K562 (cell line): ENCODE measurements at regions not wholly inside any gene's neighbourhood (a gene's known extent, or its start where the extent isn't known, plus 50 kb on each side); places are given as distances from the start of the nearest gene placed in this dataset.

Experiments used
- ATAC-seq: fragments of 200-7000 bp; cut with Tn5 transposase; 3 replicates; pipeline ENCODE4 v1.9.1; 2020; ENCODE audit warnings: moderate library complexity
- BruUV-seq: library from RNA; stranded (reverse); fragments of 400-500 nt; replicated peaks from 2 replicates; lab custom pipeline; 2021; lab: Mats Ljungman, UMichigan
- CTCF ChIA-PET: fragments of 300-600 bp; formaldehyde crosslinking; extraction: SDS; loops from one replicate; lab custom pipeline; 2021; ENCODE audit warnings: low intra/inter-chr PET ratio; lab: Yijun Ruan, JAX
- POLR2A ChIA-PET: fragments of 300-600, 350-650 bp; sonication (Branson Sonifier 250); formaldehyde crosslinking; extraction: SDS; loops from one replicate; lab custom pipeline; 2021; ENCODE audit warnings: antibody characterized with exemption, inconsistent platforms; lab: Yijun Ruan, JAX
- DNase-seq, 4 experiments: peaks; one replicate each; pipeline versions ENCODE4 v3.0.0 to v3.0.0-alpha.2; 2011 to 2018; ENCODE audit warnings: low spot score in 3 of 4, mixed read lengths in 3 of 4; ENCODE audit errors: extremely low read depth in 1 of 4
- FAIRE-seq: peaks from 2 replicates; lab custom pipeline; 2011; peaks lifted over from hg19 to GRCh38; lab: Jason Lieb, UNC
- H2AFZ ChIP-seq: 2 replicates; pipeline ENCODE4 v1.6.0; 2011; ENCODE audit warnings: low read depth, low read length, control low read depth, inconsistent platforms
- H3K27ac ChIP-seq: fragments of 200-600 bp; 3 replicates; pipeline ENCODE4 v1.8.0; 2011; ENCODE audit warnings: low read depth, mild to moderate bottlenecking, control low read depth, inconsistent platforms, low read length, moderate library complexity, mixed read lengths; ENCODE audit errors: extremely low read depth
- H3K27me3 ChIP-seq, 2 experiments: fragments of 300-600 bp in 1 of 2; 2 replicates in 1 of 2; 3 replicates in 1 of 2; pipeline versions ENCODE4 v1.6.0 to v1.8.0; 2011; ENCODE audit warnings: inconsistent platforms in 2 of 2, low read length in 2 of 2, mild to moderate bottlenecking in 1 of 2, mixed read lengths in 1 of 2, moderate library complexity in 1 of 2; ENCODE audit not compliant: control insufficient read depth in 2 of 2, insufficient read depth in 2 of 2
- H3K36me3 ChIP-seq: fragments of 300-600 bp; 3 replicates; pipeline ENCODE4 v1.8.0; 2011; ENCODE audit warnings: mild to moderate bottlenecking, low read length, inconsistent platforms; ENCODE audit not compliant: control insufficient read depth, insufficient read depth
- H3K4me1 ChIP-seq, 2 experiments: fragments of 200-600 bp in 1 of 2; replicated peaks in 1 of 2; 2 replicates in 1 of 2; 3 replicates in 1 of 2; pipeline versions ENCODE4 v1.5.1 to v1.8.0; 2011; ENCODE audit warnings: inconsistent platforms in 2 of 2, low read length in 2 of 2, mild to moderate bottlenecking in 1 of 2, mixed read lengths in 1 of 2, moderate library complexity in 1 of 2; ENCODE audit not compliant: control insufficient read depth in 2 of 2, insufficient read depth in 2 of 2
- H3K4me2 ChIP-seq: 2 replicates; pipeline ENCODE4 v1.6.1; 2011; ENCODE audit warnings: low read length, control low read depth, inconsistent platforms, mixed read lengths; ENCODE audit not compliant: insufficient read depth
- H3K4me3 ChIP-seq: fragments of 200-600 bp; sonication (generic), shearing (Covaris generic); 2 replicates; pipeline ENCODE4 v1.5.1; 2016; ENCODE audit warnings: control low read depth, inconsistent platforms
- H3K79me2 ChIP-seq: fragments of 200-600 bp; 3 replicates; pipeline ENCODE4 v1.8.0; 2011; ENCODE audit warnings: low read length, inconsistent platforms; ENCODE audit not compliant: control insufficient read depth, insufficient read depth
- H3K9ac ChIP-seq, 2 experiments: 2 replicates each; pipeline versions ENCODE4 v1.6.0 to v1.6.1; 2011; ENCODE audit warnings: low read depth in 2 of 2, low read length in 2 of 2, control low read depth in 1 of 2, inconsistent platforms in 1 of 2, mild to moderate bottlenecking in 1 of 2, mixed read lengths in 1 of 2; ENCODE audit not compliant: insufficient read depth in 1 of 2
- H3K9me1 ChIP-seq: one replicate; pipeline ENCODE4 v1.6.0; 2011; ENCODE audit warnings: inconsistent platforms, mild to moderate bottlenecking, low read length, moderate library complexity; ENCODE audit not compliant: control insufficient read depth, insufficient read depth
- H3K9me3 ChIP-seq: replicated peaks from 2 replicates; pipeline ENCODE4 v1.5.1; 2011; ENCODE audit warnings: low read depth, low read length, inconsistent platforms; ENCODE audit not compliant: control insufficient read depth, insufficient read depth
- H4K20me1 ChIP-seq: replicated peaks from 2 replicates; pipeline ENCODE4 v1.6.1; 2011; ENCODE audit warnings: low read length, inconsistent platforms, mixed read lengths; ENCODE audit not compliant: control insufficient read depth, insufficient read depth
- C11orf30 ChIP-seq: fragments of 450-650 bp; IDR thresholded peaks from 2 replicates; pipeline ENCODE4 v1.6.1; 2016; ENCODE audit warnings: low read depth, mild to moderate bottlenecking
- WGBS: fragments of 100-300 bp; shearing (Covaris generic); methylation state at CpG from one replicate; pipeline ENCODE4 v1.1.6; 2016; ENCODE audit warnings: low coverage, mixed read lengths; ENCODE audit not compliant: insufficient coverage; ENCODE audit errors: missing lambda C conversion rate; 5-methylcytosine and 5-hydroxymethylcytosine counted together
- in situ Hi-C: fragments of 300-500 bp; cut with MboI; formaldehyde crosslinking; loops from 4 replicates; pipeline ENCODE4 v1.15.0; 2018; ENCODE audit warnings: inconsistent platforms, mixed read lengths
- intact Hi-C: fragments of 100-400 bp; cut with micrococcal nuclease; formaldehyde crosslinking; loops from 2 replicates; pipeline ENCODE4 v1.14.2; 2022
- TF ChIP-seq, protein P1 (sequence below), 3 experiments: IDR thresholded peaks in 2 of 3; conservative IDR thresholded peaks in 1 of 3; 2 replicates each; pipeline ENCODE4 v1.5.1; 2011 to 2012; ENCODE audit warnings: low read length in 3 of 3, mild to moderate bottlenecking in 3 of 3, control low read depth in 2 of 3, improper control_type of control experiment in 1 of 3, inconsistent platforms in 1 of 3, low read depth in 1 of 3, mixed read lengths in 1 of 3, moderate library complexity in 1 of 3; ENCODE audit not compliant: insufficient read depth in 2 of 3
- TF ChIP-seq, protein P2 (sequence below): fragments of 150-350 bp; IDR thresholded peaks from 2 replicates; pipeline ENCODE4 v1.6.1; 2014; ENCODE audit warnings: low read depth, mild to moderate bottlenecking, low read length, borderline replicate concordance

DNA sequence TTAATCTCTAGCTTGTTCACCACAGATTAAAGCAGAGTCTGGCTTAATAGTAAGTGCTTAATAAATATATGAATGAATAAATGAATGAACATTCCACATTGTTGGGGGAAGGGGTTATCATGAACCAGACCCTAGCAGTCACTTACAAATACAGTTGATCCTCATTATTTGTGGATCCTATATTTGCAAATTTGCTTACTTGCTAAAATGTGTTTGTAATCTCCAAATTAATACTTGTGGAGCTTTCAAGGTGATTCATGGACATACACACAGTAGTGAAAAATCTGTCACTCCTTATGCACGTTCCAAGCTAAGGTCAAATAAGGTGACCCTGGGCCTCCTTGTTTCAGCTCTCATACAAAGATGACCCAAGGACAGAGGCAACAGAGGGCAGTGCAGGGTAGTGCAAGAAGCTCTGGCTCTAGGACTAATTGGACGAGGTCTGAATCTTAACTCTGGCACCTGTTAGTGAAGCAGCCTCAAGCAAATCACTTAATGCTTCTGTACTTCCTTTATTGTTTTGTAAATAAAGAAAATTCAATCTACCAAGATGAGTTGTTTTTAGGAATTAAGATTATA lies 112.8 kb upstream of the C2CD4B start:
- no peak for DNase-seq
- in situ Hi-C loops (no loop called here), intact Hi-C loops (no loop called here)
- TF ChIP-seq C11orf30, result peak; percentile 29; the same call in 1 of the 2 replicates
- TF ChIP-seq, protein P1, sequence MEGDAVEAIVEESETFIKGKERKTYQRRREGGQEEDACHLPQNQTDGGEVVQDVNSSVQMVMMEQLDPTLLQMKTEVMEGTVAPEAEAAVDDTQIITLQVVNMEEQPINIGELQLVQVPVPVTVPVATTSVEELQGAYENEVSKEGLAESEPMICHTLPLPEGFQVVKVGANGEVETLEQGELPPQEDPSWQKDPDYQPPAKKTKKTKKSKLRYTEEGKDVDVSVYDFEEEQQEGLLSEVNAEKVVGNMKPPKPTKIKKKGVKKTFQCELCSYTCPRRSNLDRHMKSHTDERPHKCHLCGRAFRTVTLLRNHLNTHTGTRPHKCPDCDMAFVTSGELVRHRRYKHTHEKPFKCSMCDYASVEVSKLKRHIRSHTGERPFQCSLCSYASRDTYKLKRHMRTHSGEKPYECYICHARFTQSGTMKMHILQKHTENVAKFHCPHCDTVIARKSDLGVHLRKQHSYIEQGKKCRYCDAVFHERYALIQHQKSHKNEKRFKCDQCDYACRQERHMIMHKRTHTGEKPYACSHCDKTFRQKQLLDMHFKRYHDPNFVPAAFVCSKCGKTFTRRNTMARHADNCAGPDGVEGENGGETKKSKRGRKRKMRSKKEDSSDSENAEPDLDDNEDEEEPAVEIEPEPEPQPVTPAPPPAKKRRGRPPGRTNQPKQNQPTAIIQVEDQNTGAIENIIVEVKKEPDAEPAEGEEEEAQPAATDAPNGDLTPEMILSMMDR (IDR thresholded peaks at IDR 0.05 in 2 of 3, conservative IDR thresholded peaks at IDR 0.05 in 1 of 3; ENCODE audit: insufficient read depth in 2 of 3, low read depth in 1 of 3, low read length in 3 of 3), result peak in 1 of 3 experiments; percentile 7; a peak in 1 of 6 replicates
- TF ChIP-seq, protein P2, sequence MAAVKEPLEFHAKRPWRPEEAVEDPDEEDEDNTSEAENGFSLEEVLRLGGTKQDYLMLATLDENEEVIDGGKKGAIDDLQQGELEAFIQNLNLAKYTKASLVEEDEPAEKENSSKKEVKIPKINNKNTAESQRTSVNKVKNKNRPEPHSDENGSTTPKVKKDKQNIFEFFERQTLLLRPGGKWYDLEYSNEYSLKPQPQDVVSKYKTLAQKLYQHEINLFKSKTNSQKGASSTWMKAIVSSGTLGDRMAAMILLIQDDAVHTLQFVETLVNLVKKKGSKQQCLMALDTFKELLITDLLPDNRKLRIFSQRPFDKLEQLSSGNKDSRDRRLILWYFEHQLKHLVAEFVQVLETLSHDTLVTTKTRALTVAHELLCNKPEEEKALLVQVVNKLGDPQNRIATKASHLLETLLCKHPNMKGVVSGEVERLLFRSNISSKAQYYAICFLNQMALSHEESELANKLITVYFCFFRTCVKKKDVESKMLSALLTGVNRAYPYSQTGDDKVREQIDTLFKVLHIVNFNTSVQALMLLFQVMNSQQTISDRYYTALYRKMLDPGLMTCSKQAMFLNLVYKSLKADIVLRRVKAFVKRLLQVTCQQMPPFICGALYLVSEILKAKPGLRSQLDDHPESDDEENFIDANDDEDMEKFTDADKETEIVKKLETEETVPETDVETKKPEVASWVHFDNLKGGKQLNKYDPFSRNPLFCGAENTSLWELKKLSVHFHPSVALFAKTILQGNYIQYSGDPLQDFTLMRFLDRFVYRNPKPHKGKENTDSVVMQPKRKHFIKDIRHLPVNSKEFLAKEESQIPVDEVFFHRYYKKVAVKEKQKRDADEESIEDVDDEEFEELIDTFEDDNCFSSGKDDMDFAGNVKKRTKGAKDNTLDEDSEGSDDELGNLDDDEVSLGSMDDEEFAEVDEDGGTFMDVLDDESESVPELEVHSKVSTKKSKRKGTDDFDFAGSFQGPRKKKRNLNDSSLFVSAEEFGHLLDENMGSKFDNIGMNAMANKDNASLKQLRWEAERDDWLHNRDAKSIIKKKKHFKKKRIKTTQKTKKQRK, result no peak
- Histone ChIP-seq H3K9me1 (no peaks in the 10 kb centered on the region), H3K9me3 (no peaks in the 10 kb centered on the region), H3K4me2 (no peak overlapping the region), H3K4me1 (no peaks in the 10 kb centered on the region), H3K36me3 (no peaks in the 10 kb centered on the region), H3K27me3 (no peaks in the 10 kb centered on the region), H3K27ac (no peak overlapping the region), H3K9ac (no peak overlapping the region), H3K79me2 (no peaks in the 10 kb centered on the region), H2AFZ (no peak overlapping the region), H3K4me3 (no peak overlapping the region), H4K20me1 (no peaks in the 10 kb centered on the region)
- WGBS, result 3% methylated on average over 2 of the region's 2 CpGs
- no TSS peak for BruUV-seq
- FAIRE-seq, result no peak
- ChIA-PET CTCF (no interaction called here), POLR2A (no interaction called here)
- no peak for ATAC-seq
